MM.1S (cell line): ENCODE measurements at regions not wholly inside any gene's neighbourhood (a gene's known extent, or its start where the extent isn't known, plus 50 kb on each side); places are given as distances from the start of the nearest gene placed in this dataset.

ENCODE experiments used
- EZH2phosphoT487 ChIP-seq: fragments of 300-600 bp; sonication (generic); IDR thresholded peaks from 2 replicates; pipeline ENCODE4 v1.6.1; 2018; ENCODE audit warnings: antibody characterized with exemption, low read length
- TF ChIP-seq, protein P1 (sequence below): fragments of 300-600 bp; sonication (generic); IDR thresholded peaks from 2 replicates; pipeline ENCODE4 v1.5.1; 2016; ENCODE audit warnings: antibody characterized with exemption, low read length, mixed read lengths

DNA sequence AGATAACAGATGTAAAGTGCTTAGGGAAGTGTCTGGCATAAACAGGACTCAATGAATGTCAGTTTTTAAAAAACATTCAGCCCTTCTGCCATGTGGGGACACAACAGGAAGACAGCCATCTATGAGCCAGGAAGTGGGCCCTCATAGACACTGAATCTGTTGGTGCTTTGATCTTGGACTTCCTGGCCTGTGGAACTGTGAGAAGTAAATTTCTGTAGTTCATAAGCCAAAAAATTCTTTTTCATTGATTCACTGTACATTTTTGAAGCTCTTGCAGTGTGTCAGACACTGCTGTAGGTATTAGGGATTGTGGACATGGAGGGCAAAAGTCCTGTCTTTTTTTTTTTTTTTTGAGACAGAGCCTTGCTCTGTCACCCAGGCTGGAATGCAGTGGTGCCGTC lies 188.6 kb downstream of the HIPK3 start:
- TF ChIP-seq, protein P1, sequence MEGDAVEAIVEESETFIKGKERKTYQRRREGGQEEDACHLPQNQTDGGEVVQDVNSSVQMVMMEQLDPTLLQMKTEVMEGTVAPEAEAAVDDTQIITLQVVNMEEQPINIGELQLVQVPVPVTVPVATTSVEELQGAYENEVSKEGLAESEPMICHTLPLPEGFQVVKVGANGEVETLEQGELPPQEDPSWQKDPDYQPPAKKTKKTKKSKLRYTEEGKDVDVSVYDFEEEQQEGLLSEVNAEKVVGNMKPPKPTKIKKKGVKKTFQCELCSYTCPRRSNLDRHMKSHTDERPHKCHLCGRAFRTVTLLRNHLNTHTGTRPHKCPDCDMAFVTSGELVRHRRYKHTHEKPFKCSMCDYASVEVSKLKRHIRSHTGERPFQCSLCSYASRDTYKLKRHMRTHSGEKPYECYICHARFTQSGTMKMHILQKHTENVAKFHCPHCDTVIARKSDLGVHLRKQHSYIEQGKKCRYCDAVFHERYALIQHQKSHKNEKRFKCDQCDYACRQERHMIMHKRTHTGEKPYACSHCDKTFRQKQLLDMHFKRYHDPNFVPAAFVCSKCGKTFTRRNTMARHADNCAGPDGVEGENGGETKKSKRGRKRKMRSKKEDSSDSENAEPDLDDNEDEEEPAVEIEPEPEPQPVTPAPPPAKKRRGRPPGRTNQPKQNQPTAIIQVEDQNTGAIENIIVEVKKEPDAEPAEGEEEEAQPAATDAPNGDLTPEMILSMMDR: no peak
- no peak for TF ChIP-seq EZH2phosphoT487
